ENCODE measurements at regions not wholly inside any gene's neighbourhood (a gene's known extent, or its start where the extent isn't known, plus 50 kb on each side); places are given as distances from the start of the nearest gene placed in this dataset.
"Not testable (repeated sequence)": the region's sequence is repeated elsewhere in the genome, so short reads cannot be mapped to it uniquely, and the experiment has no call there.

GRCh38 chr9:106233116-106233515 lies 538.8 kb downstream of the TMEM38B start:
- Histone ChIP-seq H3K4me1 (ENCODE audit: insufficient read depth, low read length) (no peaks in the 10 kb centered on the region), H3K27me3 (ENCODE audit: insufficient read depth, low read length, poor library complexity) (no peaks in the 10 kb centered on the region), H3K9ac (ENCODE audit: low read depth, low read length) (no peak overlapping the region), H3K4me3 (ENCODE audit: low read depth in 1 of 2, low read length in 2 of 2) (no peak overlapping the region), H3K27ac (ENCODE audit: low read length) (no peak overlapping the region), H3K9me3 (ENCODE audit: insufficient read depth, low read length, severe bottlenecking) (no peaks in the 10 kb centered on the region), H3K4me2 (ENCODE audit: insufficient read depth, low read length) (no peak overlapping the region), H3K79me2 (ENCODE audit: insufficient read depth, low read length) (no peaks in the 10 kb centered on the region), H3K36me3 (ENCODE audit: insufficient read depth, low read length) (no peaks in the 10 kb centered on the region), H2AFZ (ENCODE audit: low read depth, low read length) (no peak overlapping the region), H4K20me1 (ENCODE audit: insufficient read depth, low read length) (no peaks in the 10 kb centered on the region)
- no peak for DNase-seq
- TF ChIP-seq, protein P1, sequence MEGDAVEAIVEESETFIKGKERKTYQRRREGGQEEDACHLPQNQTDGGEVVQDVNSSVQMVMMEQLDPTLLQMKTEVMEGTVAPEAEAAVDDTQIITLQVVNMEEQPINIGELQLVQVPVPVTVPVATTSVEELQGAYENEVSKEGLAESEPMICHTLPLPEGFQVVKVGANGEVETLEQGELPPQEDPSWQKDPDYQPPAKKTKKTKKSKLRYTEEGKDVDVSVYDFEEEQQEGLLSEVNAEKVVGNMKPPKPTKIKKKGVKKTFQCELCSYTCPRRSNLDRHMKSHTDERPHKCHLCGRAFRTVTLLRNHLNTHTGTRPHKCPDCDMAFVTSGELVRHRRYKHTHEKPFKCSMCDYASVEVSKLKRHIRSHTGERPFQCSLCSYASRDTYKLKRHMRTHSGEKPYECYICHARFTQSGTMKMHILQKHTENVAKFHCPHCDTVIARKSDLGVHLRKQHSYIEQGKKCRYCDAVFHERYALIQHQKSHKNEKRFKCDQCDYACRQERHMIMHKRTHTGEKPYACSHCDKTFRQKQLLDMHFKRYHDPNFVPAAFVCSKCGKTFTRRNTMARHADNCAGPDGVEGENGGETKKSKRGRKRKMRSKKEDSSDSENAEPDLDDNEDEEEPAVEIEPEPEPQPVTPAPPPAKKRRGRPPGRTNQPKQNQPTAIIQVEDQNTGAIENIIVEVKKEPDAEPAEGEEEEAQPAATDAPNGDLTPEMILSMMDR (IDR thresholded peaks at IDR 0.05; ENCODE audit: borderline replicate concordance, extremely low read depth, low read length, poor library complexity, severe bottlenecking), result no peak
- TF ChIP-seq EZH2 (IDR thresholded peaks at IDR 0.05; ENCODE audit: borderline replicate concordance, low read depth, low read length, severe bottlenecking), result no peak
- no peak for ATAC-seq (ENCODE audit: insufficient read depth, low read depth)

DNA sequence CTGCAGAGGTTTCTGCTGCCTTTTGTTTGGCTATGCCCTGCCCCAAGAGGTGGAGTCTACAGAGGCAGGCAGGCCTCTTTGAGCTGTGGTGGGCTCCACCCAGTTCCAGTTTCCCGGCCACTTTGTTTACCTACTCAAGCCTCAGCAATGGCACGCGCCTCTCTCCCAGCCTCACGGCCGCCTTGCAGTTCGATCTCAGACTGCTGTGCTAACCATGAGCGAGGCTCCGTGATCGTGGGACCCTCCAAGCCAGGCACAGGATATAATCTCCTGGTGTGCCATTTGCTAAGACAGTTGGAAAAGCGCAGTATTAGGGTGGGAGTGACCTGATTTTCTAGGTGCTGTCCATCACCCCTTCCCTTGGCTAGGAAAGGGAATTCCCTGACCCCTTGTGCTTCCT lies 566.6 kb downstream of the TMEM38B start:
- not testable (repeated sequence) for H3K79me2 ChIP-seq (ENCODE audit: insufficient read depth, low read length); H3K36me3 ChIP-seq (ENCODE audit: insufficient read depth, low read length); H2AFZ ChIP-seq (ENCODE audit: low read depth, low read length); H3K4me1 ChIP-seq (ENCODE audit: insufficient read depth, low read length); H3K27me3 ChIP-seq (ENCODE audit: insufficient read depth, low read length, poor library complexity); DNase-seq; ATAC-seq (ENCODE audit: insufficient read depth, low read depth); H3K27ac ChIP-seq (ENCODE audit: low read length); H3K4me3 ChIP-seq (ENCODE audit: low read depth in 1 of 2, low read length in 2 of 2); H3K4me2 ChIP-seq (ENCODE audit: insufficient read depth, low read length); H3K9ac ChIP-seq (ENCODE audit: low read depth, low read length); H4K20me1 ChIP-seq (ENCODE audit: insufficient read depth, low read length); H3K9me3 ChIP-seq (ENCODE audit: insufficient read depth, low read length, severe bottlenecking)

DNA sequence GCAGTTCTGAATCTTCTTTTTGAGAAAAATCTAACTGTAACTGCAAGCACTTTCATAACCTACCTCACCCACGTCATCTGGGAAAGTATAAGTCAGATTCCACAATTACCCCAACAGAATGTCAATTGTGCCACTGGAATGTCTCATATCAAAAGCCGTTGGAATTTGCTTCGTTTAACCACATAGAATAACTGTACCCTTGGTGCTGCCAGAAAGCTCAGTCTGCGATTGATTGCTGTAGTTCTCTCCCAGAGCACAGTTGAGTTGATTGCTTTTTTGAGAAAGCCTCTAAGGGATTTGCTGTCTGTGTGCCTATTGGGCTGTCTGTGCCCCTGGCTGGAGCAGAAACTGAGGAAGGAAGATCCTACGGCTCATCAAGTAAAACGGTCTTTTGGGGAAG lies 583.6 kb downstream of the TMEM38B start:
- H3K9me3 ChIP-seq (ENCODE audit: insufficient read depth, low read length, severe bottlenecking), result no peaks in the 10 kb centered on the region

DNA sequence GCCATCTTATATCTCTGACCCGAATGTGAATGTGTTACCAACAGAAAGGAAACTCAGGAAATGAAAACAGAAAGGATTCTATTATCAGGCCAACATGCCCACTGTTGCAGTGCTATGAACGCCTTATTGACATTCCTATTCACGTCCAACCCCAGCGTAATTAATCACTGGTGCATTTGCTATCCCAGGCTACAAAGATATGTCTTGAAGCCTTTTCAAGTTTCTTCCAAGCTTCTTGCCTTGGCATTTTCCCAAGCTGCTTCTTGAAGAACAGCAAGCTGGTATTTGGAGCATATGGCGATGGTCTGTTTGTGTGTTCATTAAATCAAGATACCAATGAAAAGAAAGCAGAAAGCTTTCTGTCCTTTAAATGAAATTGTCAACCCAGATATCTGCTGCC lies 579.2 kb upstream of the ZNF462 start:
- H3K36me3 ChIP-seq (ENCODE audit: insufficient read depth, low read length), result no peaks in the 10 kb centered on the region
- H3K4me3 ChIP-seq (ENCODE audit: low read depth in 1 of 2, low read length in 2 of 2), result no peak overlapping the region
- H2AFZ ChIP-seq (ENCODE audit: low read depth, low read length), result no peak overlapping the region
- H3K27me3 ChIP-seq (ENCODE audit: insufficient read depth, low read length, poor library complexity), result no peaks in the 10 kb centered on the region
- no peak overlapping the region for H3K27ac ChIP-seq (ENCODE audit: low read length)
- DNase-seq (no peak), ATAC-seq (ENCODE audit: insufficient read depth, low read depth) (no peak)
- H3K4me1 ChIP-seq (ENCODE audit: insufficient read depth, low read length), result no peaks in the 10 kb centered on the region
- H3K4me2 ChIP-seq (ENCODE audit: insufficient read depth, low read length), result no peak overlapping the region
- H3K9ac ChIP-seq (ENCODE audit: low read depth, low read length), result no peak overlapping the region
- no peaks in the 10 kb centered on the region for H3K9me3 ChIP-seq (ENCODE audit: insufficient read depth, low read length, severe bottlenecking)
- H3K79me2 ChIP-seq (ENCODE audit: insufficient read depth, low read length), result no peaks in the 10 kb centered on the region
- TF ChIP-seq, protein P1 (IDR thresholded peaks at IDR 0.05; ENCODE audit: borderline replicate concordance, extremely low read depth, low read length, poor library complexity, severe bottlenecking), result no peak
- TF ChIP-seq EZH2 (IDR thresholded peaks at IDR 0.05; ENCODE audit: borderline replicate concordance, low read depth, low read length, severe bottlenecking), result no peak
- H4K20me1 ChIP-seq (ENCODE audit: insufficient read depth, low read length), result no peaks in the 10 kb centered on the region

More for the DNA sequence above, 583.6 kb downstream of the TMEM38B start:
- TF ChIP-seq, protein P1 (IDR thresholded peaks at IDR 0.05; ENCODE audit: borderline replicate concordance, extremely low read depth, low read length, poor library complexity, severe bottlenecking), result no peak
- no peak for TF ChIP-seq EZH2 (IDR thresholded peaks at IDR 0.05; ENCODE audit: borderline replicate concordance, low read depth, low read length, severe bottlenecking)
- H2AFZ ChIP-seq (ENCODE audit: low read depth, low read length), result no peak overlapping the region
- no peaks in the 10 kb centered on the region for H3K79me2 ChIP-seq (ENCODE audit: insufficient read depth, low read length)
- H3K9ac ChIP-seq (ENCODE audit: low read depth, low read length), result no peak overlapping the region
- no peak for DNase-seq
- H3K4me3 ChIP-seq (ENCODE audit: low read depth in 1 of 2, low read length in 2 of 2), result no peak overlapping the region
- no peaks in the 10 kb centered on the region for H3K27me3 ChIP-seq (ENCODE audit: insufficient read depth, low read length, poor library complexity)
- no peak overlapping the region for H3K27ac ChIP-seq (ENCODE audit: low read length)
- no peaks in the 10 kb centered on the region for H4K20me1 ChIP-seq (ENCODE audit: insufficient read depth, low read length)
- no peak for ATAC-seq (ENCODE audit: insufficient read depth, low read depth)
- no peaks in the 10 kb centered on the region for H3K4me1 ChIP-seq (ENCODE audit: insufficient read depth, low read length)
- no peak overlapping the region for H3K4me2 ChIP-seq (ENCODE audit: insufficient read depth, low read length)
- no peaks in the 10 kb centered on the region for H3K36me3 ChIP-seq (ENCODE audit: insufficient read depth, low read length)

Measured in DND-41 (cell line).